Trophoblast cell (in vitro differentiated cells and primary cell): ENCODE measurements at regions not wholly inside any gene's neighbourhood (a gene's known extent, or its start where the extent isn't known, plus 50 kb on each side); places are given as distances from the start of the nearest gene placed in this dataset.
"Not testable (repeated sequence)": the region's sequence is repeated elsewhere in the genome, so short reads cannot be mapped to it uniquely, and the experiment has no call there.

Experiments
- DNase-seq, 2 donors: peaks; one replicate each; pipeline ENCODE4 v3.0.0-alpha.2; 2016
- H2AFZ ChIP-seq: 2 replicates; pipeline ENCODE4 v1.6.1; 2013; ENCODE audit warnings: low read length, moderate library complexity, mild to moderate bottlenecking; ENCODE audit not compliant: insufficient read depth, poor library complexity
- H2AK5ac ChIP-seq: 2 replicates; pipeline ENCODE4 v1.6.1; 2013; ENCODE audit warnings: mild to moderate bottlenecking, low read length
- H2BK120ac ChIP-seq: 2 replicates; pipeline ENCODE4 v1.6.1; 2013; ENCODE audit warnings: low read length, mild to moderate bottlenecking, moderate library complexity; ENCODE audit not compliant: insufficient read depth, poor library complexity
- H2BK12ac ChIP-seq: 2 replicates; pipeline ENCODE4 v1.6.1; 2013; ENCODE audit warnings: mild to moderate bottlenecking, low read length, moderate library complexity
- H2BK5ac ChIP-seq: 2 replicates; pipeline ENCODE4 v1.6.1; 2013; ENCODE audit warnings: low read length, low read depth, moderate library complexity, mild to moderate bottlenecking; ENCODE audit not compliant: poor library complexity
- H3K14ac ChIP-seq: 2 replicates; pipeline ENCODE4 v1.6.1; 2013; ENCODE audit warnings: mild to moderate bottlenecking, low read length
- H3K18ac ChIP-seq: 2 replicates; pipeline ENCODE4 v1.6.1; 2013; ENCODE audit warnings: mild to moderate bottlenecking, low read length
- H3K23ac ChIP-seq: 2 replicates; pipeline ENCODE4 v1.6.1; 2013; ENCODE audit warnings: low read length
- H3K27ac ChIP-seq: 2 replicates; pipeline ENCODE4 v1.5.1; 2013; ENCODE audit warnings: low read depth, mild to moderate bottlenecking, inconsistent platforms, low read length, moderate library complexity
- H3K27me3 ChIP-seq: 2 replicates; pipeline ENCODE4 v1.6.1; 2013; ENCODE audit warnings: inconsistent platforms, mild to moderate bottlenecking, low read length, moderate library complexity; ENCODE audit not compliant: insufficient read depth
- H3K36me3 ChIP-seq, 2 experiments: 1 replicate in 1 of 2; 2 replicates in 1 of 2; pipeline ENCODE4 v1.6.1; 2013; ENCODE audit warnings: low read length in 2 of 2, mild to moderate bottlenecking in 2 of 2, moderate library complexity in 1 of 2; ENCODE audit not compliant: insufficient read depth in 2 of 2, control insufficient read depth in 1 of 2
- H3K4ac ChIP-seq: 2 replicates; pipeline ENCODE4 v1.6.1; 2013; ENCODE audit warnings: low read depth, mild to moderate bottlenecking, low read length, moderate library complexity
- H3K4me1 ChIP-seq, 2 experiments: 1 replicate in 1 of 2; 2 replicates in 1 of 2; pipeline ENCODE4 v1.6.1; 2013; ENCODE audit warnings: low read length in 2 of 2, mild to moderate bottlenecking in 2 of 2, moderate library complexity in 1 of 2; ENCODE audit not compliant: insufficient read depth in 2 of 2, control insufficient read depth in 1 of 2
- H3K4me2 ChIP-seq: 2 replicates; pipeline ENCODE4 v1.6.1; 2013; ENCODE audit warnings: inconsistent platforms, mild to moderate bottlenecking, low read length, moderate library complexity
- H3K4me3 ChIP-seq: 2 replicates; pipeline ENCODE4 v1.5.1; 2013; ENCODE audit warnings: mild to moderate bottlenecking, low read depth, low read length, inconsistent platforms
- H3K79me1 ChIP-seq: one replicate; pipeline ENCODE4 v1.6.1; 2013; ENCODE audit warnings: low read length
- H3K79me2 ChIP-seq: 2 replicates; pipeline ENCODE4 v1.6.1; 2013; ENCODE audit warnings: low read length, mild to moderate bottlenecking; ENCODE audit not compliant: control insufficient read depth, insufficient read depth, poor library complexity
- H3K9ac ChIP-seq: 2 replicates; pipeline ENCODE4 v1.6.1; 2013; ENCODE audit warnings: mild to moderate bottlenecking, low read length
- H3K9me3 ChIP-seq: 2 replicates; pipeline ENCODE4 v1.6.1; 2013; ENCODE audit warnings: low read depth, mild to moderate bottlenecking, control low read depth, inconsistent platforms, low read length; ENCODE audit not compliant: insufficient read depth
- H4K12ac ChIP-seq: 2 replicates; pipeline ENCODE4 v1.6.1; 2013; ENCODE audit warnings: low read depth, mild to moderate bottlenecking, low read length, moderate library complexity
- H4K8ac ChIP-seq: 2 replicates; pipeline ENCODE4 v1.6.1; 2013; ENCODE audit warnings: low read depth, mild to moderate bottlenecking, low read length, moderate library complexity
- H4K91ac ChIP-seq: one replicate; pipeline ENCODE4 v1.6.1; 2013; ENCODE audit warnings: low read depth, mild to moderate bottlenecking, low read length, moderate library complexity
- WGBS: extraction: QIAGEN DNeasy Blood & Tissue Kit; methylation state at CpG from one replicate; pipeline ENCODE4 v1.1.7; 2013; ENCODE audit warnings: missing lambda C conversion rate; ENCODE audit not compliant: insufficient read length, insufficient coverage; ENCODE audit errors: extremely low coverage; 5-methylcytosine and 5-hydroxymethylcytosine counted together

DNA sequence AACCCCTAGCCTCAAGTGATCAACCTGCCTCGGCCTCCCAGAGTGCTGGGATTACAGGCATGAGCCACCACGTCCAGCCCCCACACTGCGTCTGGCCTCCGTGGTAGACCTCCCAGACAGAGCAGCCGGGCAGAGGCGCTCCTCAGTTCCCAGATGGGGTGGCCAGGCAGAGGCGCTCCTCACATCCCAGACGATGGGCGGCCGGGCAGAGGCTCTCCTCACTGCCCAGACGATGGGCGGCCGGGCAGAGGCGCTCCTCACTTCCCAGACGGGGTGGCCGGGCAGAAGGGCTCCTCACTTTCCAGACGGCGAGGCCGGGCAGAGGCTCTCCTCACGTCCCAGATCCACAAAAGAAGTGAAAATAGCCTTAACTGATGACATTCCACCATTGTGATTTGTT, 266.6 kb upstream of the FRG2C start:
- H3K27me3 ChIP-seq, DNase-seq, H4K91ac ChIP-seq, H3K4me3 ChIP-seq, H3K23ac ChIP-seq, H3K36me3 ChIP-seq, H3K79me2 ChIP-seq, H3K9ac ChIP-seq, H4K12ac ChIP-seq, H2BK12ac ChIP-seq, H3K4me2 ChIP-seq, H3K79me1 ChIP-seq, H3K4me1 ChIP-seq, H2AK5ac ChIP-seq, H3K27ac ChIP-seq, H3K9me3 ChIP-seq, H3K18ac ChIP-seq, H3K14ac ChIP-seq, H3K4ac ChIP-seq, H2AFZ ChIP-seq, H4K8ac ChIP-seq, H2BK5ac ChIP-seq, H2BK120ac ChIP-seq: not testable (repeated sequence)
- no CpG with 5 or more reads among the region's 20 CpGs for WGBS

DNA sequence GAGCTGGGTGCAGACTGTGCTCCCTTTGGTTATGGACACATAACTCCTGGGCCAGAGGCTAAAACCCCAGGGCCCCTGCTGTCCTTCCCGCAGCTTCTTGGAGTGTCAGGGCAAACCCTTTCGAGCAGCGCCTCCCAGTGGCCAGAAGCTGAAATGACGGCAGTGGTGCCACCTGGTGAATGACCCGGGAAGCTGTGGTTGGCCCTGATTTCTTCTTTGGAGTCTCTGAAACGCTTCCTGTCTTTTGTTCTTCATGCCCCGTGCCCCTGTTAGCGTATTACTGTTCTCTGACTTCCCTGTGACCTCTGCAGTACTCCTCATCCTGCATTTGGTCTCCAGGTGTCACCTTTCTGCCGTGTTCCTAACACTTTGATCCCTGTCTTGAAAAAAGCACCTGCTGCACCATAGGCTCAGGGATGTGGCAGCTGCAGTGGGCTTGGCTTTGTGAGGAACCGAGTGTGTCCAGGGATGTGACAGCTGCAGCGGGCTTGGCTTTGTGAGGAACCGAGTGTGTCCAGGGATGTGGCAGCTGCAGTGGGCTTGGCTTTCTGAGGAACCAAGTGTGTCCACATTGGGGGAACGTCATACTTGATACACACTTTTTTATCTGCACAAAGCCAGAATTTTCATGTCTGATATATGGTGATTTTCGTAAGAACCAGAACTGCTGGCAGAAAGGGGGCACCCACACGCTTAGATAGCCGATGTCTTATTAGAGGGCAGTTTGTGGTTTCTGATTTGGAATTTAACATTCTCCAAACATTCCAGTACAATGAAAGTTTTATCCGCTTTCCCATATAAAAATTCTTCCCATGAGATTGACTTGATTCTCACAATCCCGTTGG, 241.8 kb upstream of the FRG2C start:
- not testable (repeated sequence) for H3K18ac ChIP-seq, H3K4ac ChIP-seq, H3K79me2 ChIP-seq, H3K14ac ChIP-seq, H3K79me1 ChIP-seq, H2BK120ac ChIP-seq, H4K8ac ChIP-seq, H4K12ac ChIP-seq, H3K4me1 ChIP-seq, H3K27ac ChIP-seq, H3K9ac ChIP-seq, H2AFZ ChIP-seq, H4K91ac ChIP-seq, H3K23ac ChIP-seq, H3K9me3 ChIP-seq, H2BK5ac ChIP-seq, H3K4me3 ChIP-seq, H2BK12ac ChIP-seq, H3K4me2 ChIP-seq, H3K27me3 ChIP-seq, H2AK5ac ChIP-seq
- WGBS = no CpG with 5 or more reads among the region's 18 CpGs
- peaks cover 10 to 14% of the 10 kb centered on the region in 2 experiments for H3K36me3 ChIP-seq
- DNase-seq = peak in 1 of 2 donors; percentile 7

DNA sequence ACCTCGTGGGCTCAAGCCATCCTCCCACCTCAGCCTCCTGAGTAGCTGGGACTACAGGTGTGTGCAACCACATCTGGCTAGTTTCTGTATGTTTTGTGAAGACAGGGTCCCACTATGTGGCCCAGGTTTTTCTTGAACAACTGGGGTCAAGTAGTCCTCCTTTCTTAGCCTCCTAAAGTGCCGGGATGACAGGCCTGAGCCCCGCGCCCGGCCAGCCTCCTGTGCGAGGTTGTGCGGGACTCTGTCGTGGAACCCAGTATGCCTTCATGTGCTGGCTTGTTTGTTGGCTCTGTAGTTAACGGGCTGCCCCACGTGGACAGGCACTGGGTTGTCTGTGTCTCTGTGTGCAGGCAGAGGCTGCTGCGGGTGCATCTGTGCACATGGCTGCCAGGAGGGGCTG, 238.7 kb upstream of the FRG2C start:
- H3K23ac ChIP-seq, H2BK120ac ChIP-seq, H3K4me3 ChIP-seq, H4K12ac ChIP-seq, H3K27ac ChIP-seq, DNase-seq, H3K18ac ChIP-seq, H4K91ac ChIP-seq, H3K79me2 ChIP-seq, H3K9me3 ChIP-seq, H3K9ac ChIP-seq, H3K14ac ChIP-seq, H2BK5ac ChIP-seq, H3K79me1 ChIP-seq, H3K27me3 ChIP-seq, H2AFZ ChIP-seq, H3K4me1 ChIP-seq, H2AK5ac ChIP-seq, H3K4ac ChIP-seq, H2BK12ac ChIP-seq, H3K4me2 ChIP-seq, H4K8ac ChIP-seq: not testable (repeated sequence)
- no CpG with 5 or more reads among the region's 11 CpGs for WGBS
- H3K36me3 ChIP-seq = peaks cover 17 to 21% of the 10 kb centered on the region in 2 experiments

DNA sequence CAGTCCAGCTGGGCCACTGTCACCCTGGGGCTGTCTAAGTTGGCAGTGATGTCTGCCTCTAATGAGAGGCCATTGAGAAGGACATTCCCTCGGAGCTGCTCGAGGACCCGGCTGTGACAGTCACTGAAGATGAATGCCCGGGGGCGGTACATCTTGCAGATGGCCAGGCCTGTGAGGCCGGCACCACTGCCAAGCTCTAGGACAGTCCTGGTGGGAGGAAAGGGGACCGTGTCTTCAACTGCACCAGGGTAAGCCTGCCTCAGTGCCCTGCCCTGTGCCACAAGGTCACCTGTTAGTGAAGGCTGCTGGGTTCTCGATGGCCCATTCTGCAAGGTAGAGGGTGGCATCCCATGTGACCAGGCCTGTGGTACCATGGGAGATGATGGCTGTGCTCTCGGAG, 236.6 kb upstream of the FRG2C start:
- H3K4ac ChIP-seq, H3K9me3 ChIP-seq, H3K27ac ChIP-seq, H3K4me1 ChIP-seq, H2AFZ ChIP-seq, H2BK5ac ChIP-seq, H4K12ac ChIP-seq, H2BK12ac ChIP-seq, H3K18ac ChIP-seq, H4K91ac ChIP-seq, H2BK120ac ChIP-seq, H3K9ac ChIP-seq, H3K27me3 ChIP-seq, H3K23ac ChIP-seq, H3K14ac ChIP-seq, DNase-seq, H3K4me3 ChIP-seq, H3K79me2 ChIP-seq, H2AK5ac ChIP-seq, H4K8ac ChIP-seq, H3K4me2 ChIP-seq, H3K79me1 ChIP-seq: not testable (repeated sequence)
- peaks cover 21 to 26% of the 10 kb centered on the region in 2 experiments for H3K36me3 ChIP-seq
- WGBS = no CpG with 5 or more reads among the region's 9 CpGs
